ENCODE measurements at regions not wholly inside any gene's neighbourhood (a gene's known extent, or its start where the extent isn't known, plus 50 kb on each side); places are given as distances from the start of the nearest gene placed in this dataset.
"Not testable (repeated sequence)": the region's sequence is repeated elsewhere in the genome, so short reads cannot be mapped to it uniquely, and the experiment has no call there.

DNA sequence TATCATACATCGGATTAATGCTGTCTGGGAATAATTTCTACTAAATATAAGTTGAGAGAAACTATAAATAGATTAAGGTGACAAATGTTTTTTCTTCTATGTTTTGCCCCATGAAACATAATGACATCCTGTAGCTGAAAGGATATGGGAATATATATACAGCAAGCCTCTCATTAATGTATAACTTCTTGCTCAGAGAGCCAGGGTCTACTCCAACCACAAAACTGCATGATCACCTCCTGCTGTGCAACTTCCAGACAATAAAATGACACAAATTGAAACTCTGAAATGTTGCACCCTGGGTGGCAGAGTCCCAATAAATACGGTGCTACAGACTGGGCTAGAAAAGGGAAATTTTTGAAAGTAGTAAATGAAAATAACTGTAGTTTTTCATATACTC is 571.9 kb upstream of the CBLB start:
- Histone ChIP-seq H3K27ac (replicated peaks) (no peak overlapping the region), H3K27me3 (ENCODE audit: insufficient read depth, poor library complexity, severe bottlenecking) (no peaks in the 10 kb centered on the region), H3K4me3 (replicated peaks; ENCODE audit: insufficient read depth, low read length) (no peak overlapping the region)
- TF ChIP-seq SPI1 (IDR thresholded peaks at IDR 0.05; ENCODE audit: borderline replicate concordance, low read depth) (no peak), POLR2AphosphoS5 (IDR thresholded peaks at IDR 0.05; ENCODE audit: low read depth) (no peak), GABPA (IDR thresholded peaks at IDR 0.05; ENCODE audit: low read depth) (no peak)
- TF ChIP-seq, protein P1, sequence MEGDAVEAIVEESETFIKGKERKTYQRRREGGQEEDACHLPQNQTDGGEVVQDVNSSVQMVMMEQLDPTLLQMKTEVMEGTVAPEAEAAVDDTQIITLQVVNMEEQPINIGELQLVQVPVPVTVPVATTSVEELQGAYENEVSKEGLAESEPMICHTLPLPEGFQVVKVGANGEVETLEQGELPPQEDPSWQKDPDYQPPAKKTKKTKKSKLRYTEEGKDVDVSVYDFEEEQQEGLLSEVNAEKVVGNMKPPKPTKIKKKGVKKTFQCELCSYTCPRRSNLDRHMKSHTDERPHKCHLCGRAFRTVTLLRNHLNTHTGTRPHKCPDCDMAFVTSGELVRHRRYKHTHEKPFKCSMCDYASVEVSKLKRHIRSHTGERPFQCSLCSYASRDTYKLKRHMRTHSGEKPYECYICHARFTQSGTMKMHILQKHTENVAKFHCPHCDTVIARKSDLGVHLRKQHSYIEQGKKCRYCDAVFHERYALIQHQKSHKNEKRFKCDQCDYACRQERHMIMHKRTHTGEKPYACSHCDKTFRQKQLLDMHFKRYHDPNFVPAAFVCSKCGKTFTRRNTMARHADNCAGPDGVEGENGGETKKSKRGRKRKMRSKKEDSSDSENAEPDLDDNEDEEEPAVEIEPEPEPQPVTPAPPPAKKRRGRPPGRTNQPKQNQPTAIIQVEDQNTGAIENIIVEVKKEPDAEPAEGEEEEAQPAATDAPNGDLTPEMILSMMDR (IDR thresholded peaks at IDR 0.05; ENCODE audit: insufficient read depth, low read length) = no peak
- TF ChIP-seq, protein P2, sequence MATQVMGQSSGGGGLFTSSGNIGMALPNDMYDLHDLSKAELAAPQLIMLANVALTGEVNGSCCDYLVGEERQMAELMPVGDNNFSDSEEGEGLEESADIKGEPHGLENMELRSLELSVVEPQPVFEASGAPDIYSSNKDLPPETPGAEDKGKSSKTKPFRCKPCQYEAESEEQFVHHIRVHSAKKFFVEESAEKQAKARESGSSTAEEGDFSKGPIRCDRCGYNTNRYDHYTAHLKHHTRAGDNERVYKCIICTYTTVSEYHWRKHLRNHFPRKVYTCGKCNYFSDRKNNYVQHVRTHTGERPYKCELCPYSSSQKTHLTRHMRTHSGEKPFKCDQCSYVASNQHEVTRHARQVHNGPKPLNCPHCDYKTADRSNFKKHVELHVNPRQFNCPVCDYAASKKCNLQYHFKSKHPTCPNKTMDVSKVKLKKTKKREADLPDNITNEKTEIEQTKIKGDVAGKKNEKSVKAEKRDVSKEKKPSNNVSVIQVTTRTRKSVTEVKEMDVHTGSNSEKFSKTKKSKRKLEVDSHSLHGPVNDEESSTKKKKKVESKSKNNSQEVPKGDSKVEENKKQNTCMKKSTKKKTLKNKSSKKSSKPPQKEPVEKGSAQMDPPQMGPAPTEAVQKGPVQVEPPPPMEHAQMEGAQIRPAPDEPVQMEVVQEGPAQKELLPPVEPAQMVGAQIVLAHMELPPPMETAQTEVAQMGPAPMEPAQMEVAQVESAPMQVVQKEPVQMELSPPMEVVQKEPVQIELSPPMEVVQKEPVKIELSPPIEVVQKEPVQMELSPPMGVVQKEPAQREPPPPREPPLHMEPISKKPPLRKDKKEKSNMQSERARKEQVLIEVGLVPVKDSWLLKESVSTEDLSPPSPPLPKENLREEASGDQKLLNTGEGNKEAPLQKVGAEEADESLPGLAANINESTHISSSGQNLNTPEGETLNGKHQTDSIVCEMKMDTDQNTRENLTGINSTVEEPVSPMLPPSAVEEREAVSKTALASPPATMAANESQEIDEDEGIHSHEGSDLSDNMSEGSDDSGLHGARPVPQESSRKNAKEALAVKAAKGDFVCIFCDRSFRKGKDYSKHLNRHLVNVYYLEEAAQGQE (IDR thresholded peaks at IDR 0.05; ENCODE audit: insufficient replicate concordance, low read depth) = no peak
- DNase-seq (ENCODE audit: low read depth in 1 of 2, low spot score in 1 of 2) = no peak

DNA sequence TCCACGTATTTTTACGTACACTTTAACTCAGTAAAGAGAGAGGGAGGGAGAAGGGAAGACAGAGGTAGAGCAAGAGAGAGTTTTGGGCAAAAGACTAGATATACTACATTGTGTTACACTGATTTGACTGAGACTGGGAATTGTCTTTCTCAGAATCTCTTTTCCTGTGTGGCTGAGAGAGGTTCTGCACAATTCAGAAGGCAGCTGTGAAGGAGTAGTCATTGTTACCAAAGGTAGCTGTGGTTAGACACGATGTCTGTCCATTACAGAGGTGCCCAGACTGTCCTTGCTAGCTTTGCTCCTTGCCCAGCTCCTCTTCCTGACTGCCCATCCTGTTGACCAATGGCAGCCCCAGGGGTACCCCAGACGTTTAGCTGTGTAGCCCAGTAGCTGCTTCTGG is 577.5 kb upstream of the CBLB start:
- TF ChIP-seq SPI1 (IDR thresholded peaks at IDR 0.05; ENCODE audit: borderline replicate concordance, low read depth) (no peak), GABPA (IDR thresholded peaks at IDR 0.05; ENCODE audit: low read depth) (no peak), POLR2AphosphoS5 (IDR thresholded peaks at IDR 0.05; ENCODE audit: low read depth) (no peak)
- TF ChIP-seq, protein P1 (IDR thresholded peaks at IDR 0.05; ENCODE audit: insufficient read depth, low read length) = no peak
- TF ChIP-seq, protein P2 (IDR thresholded peaks at IDR 0.05; ENCODE audit: insufficient replicate concordance, low read depth) = no peak
- no peak for DNase-seq (ENCODE audit: low read depth in 1 of 2, low spot score in 1 of 2)
- Histone ChIP-seq H3K4me3 (replicated peaks; ENCODE audit: insufficient read depth, low read length) (no peak overlapping the region), H3K27ac (replicated peaks) (no peak overlapping the region), H3K27me3 (ENCODE audit: insufficient read depth, poor library complexity, severe bottlenecking) (no peaks in the 10 kb centered on the region)

- H3K27ac ChIP-seq (replicated peaks) = no peak overlapping the region
- TF ChIP-seq GABPA (IDR thresholded peaks at IDR 0.05; ENCODE audit: low read depth) = no peak
- no peak for TF ChIP-seq SPI1 (IDR thresholded peaks at IDR 0.05; ENCODE audit: borderline replicate concordance, low read depth)
- TF ChIP-seq, protein P1 (IDR thresholded peaks at IDR 0.05; ENCODE audit: insufficient read depth, low read length) = no peak
- TF ChIP-seq, protein P2 (IDR thresholded peaks at IDR 0.05; ENCODE audit: insufficient replicate concordance, low read depth) = no peak
- TF ChIP-seq POLR2AphosphoS5 (IDR thresholded peaks at IDR 0.05; ENCODE audit: low read depth) = no peak
- no peaks in the 10 kb centered on the region for H3K27me3 ChIP-seq (ENCODE audit: insufficient read depth, poor library complexity, severe bottlenecking)
- H3K4me3 ChIP-seq (replicated peaks; ENCODE audit: insufficient read depth, low read length) = no peak overlapping the region
- no peak for DNase-seq (ENCODE audit: low read depth in 1 of 2, low spot score in 1 of 2)
Observed at GRCh38 chr3:106447723-106448301, 579.0 kb upstream of the CBLB start.

GRCh38 chr3:106448372-106448966 is 579.7 kb upstream of the CBLB start:
- H3K27ac ChIP-seq (replicated peaks); H3K27me3 ChIP-seq (ENCODE audit: insufficient read depth, poor library complexity, severe bottlenecking); DNase-seq (ENCODE audit: low read depth in 1 of 2, low spot score in 1 of 2); H3K4me3 ChIP-seq (replicated peaks; ENCODE audit: insufficient read depth, low read length): not testable (repeated sequence)

Measured in HL-60 (cell line).